Endothelial cell of umbilical vein (primary cell): ENCODE measurements at regions not wholly inside any gene's neighbourhood (a gene's known extent, or its start where the extent isn't known, plus 50 kb on each side); places are given as distances from the start of the nearest gene placed in this dataset.

Source experiments
- BruUV-seq: library from RNA; stranded (reverse); fragments of 400-500 nt; replicated peaks from 2 replicates; lab custom pipeline; 2021; lab: Mats Ljungman, UMichigan
- CTCF ChIA-PET: fragments of 300-600, 350-600 bp; sonication (Branson Sonifier 250); formaldehyde crosslinking; loops from one replicate; lab custom pipeline; 2021; ENCODE audit warnings: antibody characterized with exemption, inconsistent platforms; lab: Charles Lee
- POLR2A ChIA-PET: fragments of 300-600, 350-600 bp; sonication (Branson Sonifier 250); formaldehyde crosslinking; loops from one replicate; lab custom pipeline; 2021; ENCODE audit warnings: antibody characterized with exemption, inconsistent platforms; lab: Charles Lee
- DNase-seq: peaks from one replicate; pipeline ENCODE4 v3.0.0-alpha.2; 2011; ENCODE audit warnings: low read depth, low spot score
- FAIRE-seq: peaks from 2 replicates; lab custom pipeline; 2011; peaks lifted over from hg19 to GRCh38; lab: Jason Lieb, UNC
- H2AFZ ChIP-seq: 2 replicates; pipeline ENCODE4 v1.6.0; 2012; ENCODE audit warnings: low read depth, low read length, control low read depth, inconsistent platforms
- H3K27ac ChIP-seq: 2 replicates; pipeline ENCODE4 v1.5.1; 2011; ENCODE audit warnings: low read depth, mild to moderate bottlenecking, control low read depth, low read length, moderate library complexity; ENCODE audit not compliant: insufficient read depth
- H3K27me3 ChIP-seq, 2 experiments: 2 replicates each; pipeline versions ENCODE4 v1.6.0 to v1.6.1; 2011; ENCODE audit warnings: low read length in 2 of 2, mixed read lengths in 1 of 2; ENCODE audit not compliant: control insufficient read depth in 2 of 2, insufficient read depth in 2 of 2
- H3K36me3 ChIP-seq, 2 experiments: 2 replicates in 1 of 2; 3 replicates in 1 of 2; pipeline ENCODE4 v1.5.1; 2011; ENCODE audit warnings: low read length in 2 of 2, mild to moderate bottlenecking in 1 of 2, moderate library complexity in 1 of 2; ENCODE audit not compliant: control insufficient read depth in 2 of 2, insufficient read depth in 2 of 2; ENCODE audit errors: extremely low read depth in 1 of 2
- H3K4me1 ChIP-seq: 3 replicates; pipeline ENCODE4 v1.5.1; 2011; ENCODE audit warnings: mild to moderate bottlenecking, low read length; ENCODE audit not compliant: control insufficient read depth, insufficient read depth; ENCODE audit errors: extremely low read depth
- H3K4me2 ChIP-seq: 2 replicates; pipeline ENCODE4 v1.6.1; 2011; ENCODE audit warnings: low read length, control low read depth, mixed read lengths; ENCODE audit not compliant: insufficient read depth
- H3K4me3 ChIP-seq, 3 experiments: fragments of 200-600 bp in 1 of 3; sonication (generic), shearing (Covaris generic) in 1 of 3; replicated peaks in 1 of 3; 2 replicates each; pipeline ENCODE4 v1.5.1; 2011 to 2016; ENCODE audit warnings: control low read depth in 3 of 3, low read length in 3 of 3, mild to moderate bottlenecking in 2 of 3, inconsistent platforms in 1 of 3, low read depth in 1 of 3, moderate library complexity in 1 of 3; ENCODE audit not compliant: insufficient read depth in 1 of 3
- H3K79me2 ChIP-seq: 2 replicates; pipeline ENCODE4 v1.6.0; 2012; ENCODE audit warnings: low read length, inconsistent platforms; ENCODE audit not compliant: control insufficient read depth, insufficient read depth
- H3K9ac ChIP-seq: replicated peaks from 2 replicates; pipeline ENCODE3; 2011; ENCODE audit warnings: low read length, control low read depth; ENCODE audit not compliant: insufficient read depth; ENCODE audit errors: extremely low read depth
- H3K9me1 ChIP-seq: replicated peaks from 3 replicates; pipeline ENCODE4 v1.6.0; 2011; ENCODE audit warnings: mild to moderate bottlenecking, low read length; ENCODE audit not compliant: control insufficient read depth, insufficient read depth; ENCODE audit errors: extremely low read depth
- H3K9me3 ChIP-seq: replicated peaks from 2 replicates; pipeline ENCODE4 v1.5.1; 2012; ENCODE audit warnings: low read length, inconsistent platforms; ENCODE audit not compliant: control insufficient read depth, insufficient read depth
- H4K20me1 ChIP-seq: replicated peaks from 2 replicates; pipeline ENCODE3; 2011; ENCODE audit warnings: mild to moderate bottlenecking, low read length; ENCODE audit not compliant: control insufficient read depth, insufficient read depth; ENCODE audit errors: extremely low read depth
- CTCF ChIP-seq, 2 donors: IDR thresholded peaks; 1 replicate in 1 of 2; 2 replicates in 1 of 2; pipeline ENCODE4 v1.5.1; 2011; ENCODE audit warnings: low read length in 2 of 2, mild to moderate bottlenecking in 2 of 2, moderate library complexity in 2 of 2, control low read depth in 1 of 2, inconsistent platforms in 1 of 2, low read depth in 1 of 2; ENCODE audit not compliant: insufficient read depth in 1 of 2; ENCODE audit errors: extremely low read depth in 1 of 2
- EZH2 ChIP-seq: IDR thresholded peaks from 2 replicates; pipeline ENCODE4 v1.6.1; 2012; ENCODE audit warnings: borderline replicate concordance, low read depth, mild to moderate bottlenecking, moderate library complexity, low read length, inconsistent platforms; ENCODE audit not compliant: severe bottlenecking
- FOS ChIP-seq: IDR thresholded peaks from 2 replicates; pipeline ENCODE4 v1.6.1; 2011; ENCODE audit warnings: mild to moderate bottlenecking, low read length, moderate library complexity, borderline replicate concordance; ENCODE audit not compliant: insufficient read depth
- JUN ChIP-seq: IDR thresholded peaks from 2 replicates; pipeline ENCODE4 v1.6.1; 2011; ENCODE audit warnings: borderline replicate concordance, low read depth; ENCODE audit not compliant: insufficient read length, insufficient read depth
- MAX ChIP-seq: IDR thresholded peaks from 2 replicates; pipeline ENCODE4 v1.6.1; 2011; ENCODE audit not compliant: insufficient read depth, insufficient read length
- MYC ChIP-seq: IDR thresholded peaks from one replicate; pipeline ENCODE4 v1.6.1; 2011; ENCODE audit warnings: mild to moderate bottlenecking, low read depth, low read length
- POLR2A ChIP-seq: IDR thresholded peaks from 2 replicates; pipeline ENCODE4 v1.6.1; 2012; ENCODE audit warnings: low read depth, mild to moderate bottlenecking, control low read depth, low read length
- POLR2AphosphoS5 ChIP-seq: IDR thresholded peaks from 2 replicates; pipeline ENCODE4 v1.6.1; 2012; ENCODE audit warnings: low read depth, mild to moderate bottlenecking, control low read depth, low read length, moderate library complexity; ENCODE audit not compliant: insufficient read depth
- dilution Hi-C: fragments of 300-500 bp; cut with MboI; formaldehyde crosslinking; loops from one replicate; pipeline ENCODE4 v1.15.0; 2019; ENCODE audit warnings: low sequenced_read_pairs; ENCODE audit not compliant: extremely low pct_ligation_motif_present
- intact Hi-C: fragments of 100-400 bp; cut with micrococcal nuclease; formaldehyde crosslinking; loops from one replicate; pipeline ENCODE4 v1.10.0; 2022

GRCh38 chr20:52619671-52620070, 352.5 kb upstream of the TSHZ2 start:
- Histone ChIP-seq H3K4me1 (no peaks in the 10 kb centered on the region), H3K27me3 (no peaks in the 10 kb centered on the region), H3K36me3 (no peaks in the 10 kb centered on the region), H3K9me1 (no peaks in the 10 kb centered on the region), H3K4me2 (no peak overlapping the region), H3K9ac (no peak overlapping the region), H3K27ac (no peak overlapping the region), H4K20me1 (no peaks in the 10 kb centered on the region), H3K4me3 (no peak overlapping the region), H3K9me3 (no peaks in the 10 kb centered on the region), H3K79me2 (no peaks in the 10 kb centered on the region), H2AFZ (no peak overlapping the region)
- ChIA-PET POLR2A (no interaction called here), CTCF (no interaction called here)
- DNase-seq = no peak
- intact Hi-C loops (no loop called here), dilution Hi-C loops (no loop called here)
- no TSS peak for BruUV-seq
- no peak for FAIRE-seq
- TF ChIP-seq POLR2A = no peak
- no peak for TF ChIP-seq POLR2AphosphoS5
- no peak for TF ChIP-seq JUN
- no peak for TF ChIP-seq FOS
- no peak for TF ChIP-seq CTCF (IDR thresholded peaks at IDR 0.05; ENCODE audit: extremely low read depth in 1 of 2, insufficient read depth in 1 of 2, low read depth in 1 of 2, low read length in 2 of 2)
- no peak for TF ChIP-seq MYC
- TF ChIP-seq MAX = no peak
- no peak for TF ChIP-seq EZH2
